Esophagus squamous epithelium (tissue), 4 donors: ENCODE measurements at regions not wholly inside any gene's neighbourhood (a gene's known extent, or its start where the extent isn't known, plus 50 kb on each side); places are given as distances from the start of the nearest gene placed in this dataset.

Experiments used
- POLR2A ChIP-seq, 4 donors: fragments of 450-650 bp; IDR thresholded peaks; one replicate each; pipeline ENCODE4 v1.6.1; 2017; ENCODE audit warnings: antibody characterized with exemption in 4 of 4, mild to moderate bottlenecking in 4 of 4, moderate library complexity in 3 of 4
- TF ChIP-seq, protein P1 (sequence below), 6 experiments: fragments of 450-650 bp in 4 of 6; fragments of 200-600 bp in 2 of 6; sonication (generic) in 2 of 6; IDR thresholded peaks; one replicate each; pipeline ENCODE4 v1.5.1; 2016 to 2019; ENCODE audit warnings: antibody characterized with exemption in 6 of 6, mild to moderate bottlenecking in 4 of 6, moderate library complexity in 4 of 6

- TF ChIP-seq, protein P1, sequence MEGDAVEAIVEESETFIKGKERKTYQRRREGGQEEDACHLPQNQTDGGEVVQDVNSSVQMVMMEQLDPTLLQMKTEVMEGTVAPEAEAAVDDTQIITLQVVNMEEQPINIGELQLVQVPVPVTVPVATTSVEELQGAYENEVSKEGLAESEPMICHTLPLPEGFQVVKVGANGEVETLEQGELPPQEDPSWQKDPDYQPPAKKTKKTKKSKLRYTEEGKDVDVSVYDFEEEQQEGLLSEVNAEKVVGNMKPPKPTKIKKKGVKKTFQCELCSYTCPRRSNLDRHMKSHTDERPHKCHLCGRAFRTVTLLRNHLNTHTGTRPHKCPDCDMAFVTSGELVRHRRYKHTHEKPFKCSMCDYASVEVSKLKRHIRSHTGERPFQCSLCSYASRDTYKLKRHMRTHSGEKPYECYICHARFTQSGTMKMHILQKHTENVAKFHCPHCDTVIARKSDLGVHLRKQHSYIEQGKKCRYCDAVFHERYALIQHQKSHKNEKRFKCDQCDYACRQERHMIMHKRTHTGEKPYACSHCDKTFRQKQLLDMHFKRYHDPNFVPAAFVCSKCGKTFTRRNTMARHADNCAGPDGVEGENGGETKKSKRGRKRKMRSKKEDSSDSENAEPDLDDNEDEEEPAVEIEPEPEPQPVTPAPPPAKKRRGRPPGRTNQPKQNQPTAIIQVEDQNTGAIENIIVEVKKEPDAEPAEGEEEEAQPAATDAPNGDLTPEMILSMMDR (IDR thresholded peaks at IDR 0.05), result no peak
- TF ChIP-seq POLR2A (IDR thresholded peaks at IDR 0.05), result no peak
These were observed 149.9 kb upstream of the PRR16 start for GRCh38 chr5:120314191-120314590.
